Caco-2 (cell line): ENCODE measurements at regions not wholly inside any gene's neighbourhood (a gene's known extent, or its start where the extent isn't known, plus 50 kb on each side); places are given as distances from the start of the nearest gene placed in this dataset.

Experiments
- BruUV-seq: library from RNA; stranded (reverse); fragments of 400-500 nt; replicated peaks from 2 replicates; lab custom pipeline; 2021; lab: Mats Ljungman, UMichigan
- CTCF ChIA-PET: fragments of 300-600 bp; sonication (Branson Sonifier 250); formaldehyde crosslinking; loops from one replicate; lab custom pipeline; 2022; ENCODE audit warnings: antibody characterized with exemption; lab: Charles Lee
- POLR2A ChIA-PET: fragments of 300-600 bp; sonication (Branson Sonifier 250); formaldehyde crosslinking; loops from one replicate; lab custom pipeline; 2022; ENCODE audit warnings: antibody characterized with exemption; lab: Charles Lee
- DNase-seq, 2 experiments: peaks; one replicate each; pipeline versions ENCODE4 v3.0.0 to v3.0.0-alpha.2; 2020 to 2022
- H3K27me3 ChIP-seq: replicated peaks from 2 replicates; pipeline ENCODE4 v1.6.0; 2011; ENCODE audit warnings: low read length; ENCODE audit not compliant: control insufficient read depth, insufficient read depth
- H3K36me3 ChIP-seq: 2 replicates; pipeline ENCODE4 v1.5.1; 2011; ENCODE audit warnings: low read length; ENCODE audit not compliant: control insufficient read depth, insufficient read depth
- H3K4me1 ChIP-seq: fragments of 250-450 bp; sonication (Bioruptor Pico); 2 replicates; pipeline ENCODE4 v1.5.1; 2020; ENCODE audit warnings: mild to moderate bottlenecking
- H3K4me3 ChIP-seq: 2 replicates; pipeline ENCODE4 v1.5.1; 2011; ENCODE audit warnings: low read depth, mild to moderate bottlenecking, control low read depth, low read length
- H3K9me3 ChIP-seq: fragments of 250-450 bp; sonication (Bioruptor Pico); 2 replicates; pipeline ENCODE4 v1.5.1; 2020; ENCODE audit warnings: mild to moderate bottlenecking, moderate library complexity
- H3K27ac Mint-ChIP-seq: one replicate; pipeline ENCODE4 v1.8.0; 2022; ENCODE audit warnings: mixed read lengths; ENCODE audit not compliant: unreplicated experiment
- H3K27me3 Mint-ChIP-seq: one replicate; pipeline ENCODE4 v1.8.0; 2022; ENCODE audit warnings: mixed read lengths; ENCODE audit not compliant: insufficient read depth, unreplicated experiment
- H3K36me3 Mint-ChIP-seq: one replicate; pipeline ENCODE4 v1.8.0; 2022; ENCODE audit warnings: mild to moderate bottlenecking, mixed read lengths; ENCODE audit not compliant: insufficient read depth, unreplicated experiment
- H3K4me1 Mint-ChIP-seq: one replicate; pipeline ENCODE4 v1.8.0; 2022; ENCODE audit warnings: low read depth, mixed read lengths; ENCODE audit not compliant: unreplicated experiment
- H3K4me3 Mint-ChIP-seq: one replicate; pipeline ENCODE4 v1.8.0; 2022; ENCODE audit warnings: mild to moderate bottlenecking, moderate library complexity, mixed read lengths; ENCODE audit not compliant: unreplicated experiment
- H3K9me3 Mint-ChIP-seq: one replicate; pipeline ENCODE4 v1.8.0; 2022; ENCODE audit warnings: mixed read lengths; ENCODE audit not compliant: unreplicated experiment
- intact Hi-C: fragments of 100-400 bp; cut with micrococcal nuclease; formaldehyde crosslinking; loops from one replicate; pipeline ENCODE4 v1.10.0; 2022; ENCODE audit not compliant: unreplicated experiment
- TF ChIP-seq, protein P1 (sequence below), 2 experiments: fragments of 200-600 bp in 1 of 2; IDR thresholded peaks; 1 replicate in 1 of 2; 2 replicates in 1 of 2; pipeline versions ENCODE4 v1.5.1 to v1.8.0; 2011 to 2022; ENCODE audit warnings: antibody characterized with exemption in 1 of 2, control low read depth in 1 of 2, inconsistent platforms in 1 of 2, low read depth in 1 of 2, low read length in 1 of 2, mild to moderate bottlenecking in 1 of 2, moderate library complexity in 1 of 2; ENCODE audit not compliant: insufficient read depth in 1 of 2, severe bottlenecking in 1 of 2, unreplicated experiment in 1 of 2

DNA sequence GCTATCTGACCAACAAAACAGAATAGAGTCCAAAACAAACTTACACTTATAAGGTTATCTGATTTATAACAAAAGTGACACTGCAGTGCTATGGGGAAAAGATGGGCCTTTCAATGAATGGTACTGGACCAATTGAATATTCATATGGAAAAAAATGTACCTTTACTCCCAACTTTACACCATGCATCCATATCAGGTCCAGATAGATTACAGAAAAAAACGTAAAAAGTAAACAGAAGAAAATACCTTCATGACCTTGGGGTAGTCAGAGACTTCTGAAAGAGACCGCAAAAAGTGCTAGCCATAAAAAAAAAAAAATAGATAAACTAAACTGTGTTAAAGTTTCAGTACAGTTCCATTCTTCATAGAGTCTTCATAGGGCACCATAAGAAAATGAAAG lies 308.3 kb downstream of the GXYLT1 start:
- TF ChIP-seq, protein P1, sequence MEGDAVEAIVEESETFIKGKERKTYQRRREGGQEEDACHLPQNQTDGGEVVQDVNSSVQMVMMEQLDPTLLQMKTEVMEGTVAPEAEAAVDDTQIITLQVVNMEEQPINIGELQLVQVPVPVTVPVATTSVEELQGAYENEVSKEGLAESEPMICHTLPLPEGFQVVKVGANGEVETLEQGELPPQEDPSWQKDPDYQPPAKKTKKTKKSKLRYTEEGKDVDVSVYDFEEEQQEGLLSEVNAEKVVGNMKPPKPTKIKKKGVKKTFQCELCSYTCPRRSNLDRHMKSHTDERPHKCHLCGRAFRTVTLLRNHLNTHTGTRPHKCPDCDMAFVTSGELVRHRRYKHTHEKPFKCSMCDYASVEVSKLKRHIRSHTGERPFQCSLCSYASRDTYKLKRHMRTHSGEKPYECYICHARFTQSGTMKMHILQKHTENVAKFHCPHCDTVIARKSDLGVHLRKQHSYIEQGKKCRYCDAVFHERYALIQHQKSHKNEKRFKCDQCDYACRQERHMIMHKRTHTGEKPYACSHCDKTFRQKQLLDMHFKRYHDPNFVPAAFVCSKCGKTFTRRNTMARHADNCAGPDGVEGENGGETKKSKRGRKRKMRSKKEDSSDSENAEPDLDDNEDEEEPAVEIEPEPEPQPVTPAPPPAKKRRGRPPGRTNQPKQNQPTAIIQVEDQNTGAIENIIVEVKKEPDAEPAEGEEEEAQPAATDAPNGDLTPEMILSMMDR (IDR thresholded peaks at IDR 0.05; ENCODE audit: insufficient read depth in 1 of 2, low read depth in 1 of 2, low read length in 1 of 2, severe bottlenecking in 1 of 2, unreplicated experiment in 1 of 2), result no peak
- H3K36me3 Mint-ChIP-seq, result no peaks in the 10 kb centered on the region
- H3K9me3 Mint-ChIP-seq, result no peaks in the 10 kb centered on the region
- BruUV-seq, result no TSS peak
- intact Hi-C loops, result no loop called here
- no peaks in the 10 kb centered on the region for H3K4me1 Mint-ChIP-seq
- ChIA-PET CTCF (no interaction called here), POLR2A (no interaction called here)
- H3K27me3 Mint-ChIP-seq, result no peaks in the 10 kb centered on the region
- Histone ChIP-seq H3K9me3 (no peaks in the 10 kb centered on the region), H3K4me1 (no peaks in the 10 kb centered on the region), H3K4me3 (no peak overlapping the region), H3K36me3 (no peaks in the 10 kb centered on the region), H3K27me3 (no peaks in the 10 kb centered on the region)
- H3K27ac Mint-ChIP-seq, result no peak overlapping the region
- no peak for DNase-seq
- H3K4me3 Mint-ChIP-seq, result no peak overlapping the region

DNA sequence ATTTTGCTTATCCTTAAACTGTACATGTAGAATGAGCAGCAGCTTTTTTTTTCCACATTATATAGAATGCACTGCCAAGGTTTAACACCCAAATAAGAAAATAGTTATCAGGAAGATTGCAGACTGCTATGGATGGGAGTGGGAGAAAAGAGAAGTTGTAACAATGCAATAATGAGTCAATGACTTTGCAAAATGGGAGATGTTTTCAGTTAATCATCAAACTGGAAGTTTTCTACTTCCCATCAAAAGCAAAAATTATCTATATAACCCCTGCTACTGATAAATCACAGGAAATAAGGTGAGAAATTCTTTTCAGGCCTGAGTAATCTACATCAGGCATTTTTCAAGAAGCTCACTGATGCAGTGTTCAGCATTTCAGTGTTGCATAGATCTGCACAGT lies 309.1 kb downstream of the GXYLT1 start:
- H3K9me3 ChIP-seq, result no peaks in the 10 kb centered on the region
- Mint-ChIP-seq H3K9me3 (no peaks in the 10 kb centered on the region), H3K27me3 (peaks cover 3% of the 10 kb centered on the region), H3K36me3 (no peaks in the 10 kb centered on the region), H3K27ac (no peak overlapping the region), H3K4me3 (no peak overlapping the region), H3K4me1 (no peaks in the 10 kb centered on the region)
- no peaks in the 10 kb centered on the region for H3K36me3 ChIP-seq
- TF ChIP-seq, protein P1 (IDR thresholded peaks at IDR 0.05; ENCODE audit: insufficient read depth in 1 of 2, low read depth in 1 of 2, low read length in 1 of 2, severe bottlenecking in 1 of 2, unreplicated experiment in 1 of 2), result no peak
- no TSS peak for BruUV-seq
- intact Hi-C loops, result no loop called here
- no peak for DNase-seq
- ChIA-PET POLR2A (no interaction called here), CTCF (no interaction called here)
- no peaks in the 10 kb centered on the region for H3K27me3 ChIP-seq
- no peaks in the 10 kb centered on the region for H3K4me1 ChIP-seq
- H3K4me3 ChIP-seq, result no peak overlapping the region

DNA sequence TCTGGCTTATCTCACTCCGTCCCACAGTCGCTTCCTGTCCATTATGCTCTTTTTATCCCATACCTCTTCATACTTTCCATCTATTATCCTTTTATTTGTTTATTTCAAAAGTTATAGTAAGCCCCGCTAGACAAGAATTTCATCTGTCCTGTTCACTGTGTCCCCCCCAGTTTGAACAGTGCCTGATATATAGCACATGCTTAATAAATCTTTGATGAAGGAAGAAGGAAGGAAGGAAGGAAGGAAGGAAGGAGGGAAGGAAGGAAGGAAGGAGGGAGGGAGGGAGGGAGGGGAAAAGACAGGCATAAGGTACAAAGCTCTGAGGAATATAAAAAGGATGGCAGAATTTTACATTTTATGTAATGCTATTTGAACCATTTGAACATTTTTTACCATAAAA lies 324.7 kb downstream of the GXYLT1 start:
- no peak for DNase-seq
- H3K36me3 ChIP-seq, result no peaks in the 10 kb centered on the region
- H3K4me1 Mint-ChIP-seq, result no peaks in the 10 kb centered on the region
- H3K27ac Mint-ChIP-seq, result no peak overlapping the region
- no peak overlapping the region for H3K4me3 Mint-ChIP-seq
- H3K9me3 ChIP-seq, result no peaks in the 10 kb centered on the region
- ChIA-PET POLR2A (no interaction called here), CTCF (no interaction called here)
- H3K27me3 ChIP-seq, result no peaks in the 10 kb centered on the region; the same call in 1 of the 2 replicates
- BruUV-seq, result no TSS peak
- TF ChIP-seq, protein P1 (IDR thresholded peaks at IDR 0.05; ENCODE audit: insufficient read depth in 1 of 2, low read depth in 1 of 2, low read length in 1 of 2, severe bottlenecking in 1 of 2, unreplicated experiment in 1 of 2), result no peak
- no peaks in the 10 kb centered on the region for H3K9me3 Mint-ChIP-seq
- intact Hi-C loops, result no loop called here
- no peaks in the 10 kb centered on the region for H3K4me1 ChIP-seq
- H3K4me3 ChIP-seq, result no peak overlapping the region
- H3K27me3 Mint-ChIP-seq, result no peaks in the 10 kb centered on the region
- H3K36me3 Mint-ChIP-seq, result no peaks in the 10 kb centered on the region
